Neural cell (in vitro differentiated cells): ENCODE measurements at regions not wholly inside any gene's neighbourhood (a gene's known extent, or its start where the extent isn't known, plus 50 kb on each side); places are given as distances from the start of the nearest gene placed in this dataset.

Experiments used
- H2AFZ ChIP-seq: fragments of 200-600, 300-800 bp; sonication (generic), shearing (Covaris generic); 2 replicates; pipeline ENCODE4 v1.6.0; 2014; ENCODE audit warnings: low read depth, mild to moderate bottlenecking, antibody characterized with exemption, low read length, moderate library complexity
- H3F3A ChIP-seq: fragments of 200-600 bp; shearing (Covaris generic); 2 replicates; pipeline ENCODE4 v1.6.1; 2016; ENCODE audit warnings: mild to moderate bottlenecking, moderate library complexity, mixed read lengths, antibody characterized with exemption, low read length; ENCODE audit not compliant: insufficient read depth, poor library complexity, severe bottlenecking
- H3K27ac ChIP-seq: fragments of 200-600, 300-800 bp; sonication (generic), shearing (Covaris generic); 2 replicates; pipeline ENCODE4 v1.5.1; 2014; ENCODE audit warnings: mild to moderate bottlenecking, low read length, moderate library complexity
- H3K27me3 ChIP-seq: fragments of 300-800, 200-600 bp; sonication (generic), shearing (Covaris generic); 2 replicates; pipeline ENCODE4 v1.6.0; 2014; ENCODE audit warnings: mild to moderate bottlenecking, low read depth, low read length, moderate library complexity; ENCODE audit not compliant: insufficient read depth
- H3K36me3 ChIP-seq: fragments of 300-800, 200-600 bp; sonication (generic), shearing (Covaris generic); 2 replicates; pipeline ENCODE4 v1.5.1; 2014; ENCODE audit warnings: mild to moderate bottlenecking, antibody characterized with exemption, low read length, moderate library complexity; ENCODE audit not compliant: insufficient read depth
- H3K4me2 ChIP-seq: fragments of 300-800, 200-600 bp; sonication (generic), shearing (Covaris generic); 2 replicates; pipeline ENCODE4 v1.6.0; 2014; ENCODE audit warnings: mild to moderate bottlenecking, low read length
- H3K4me3 ChIP-seq: fragments of 300-800, 200-600 bp; sonication (generic), shearing (Covaris generic); 2 replicates; pipeline ENCODE4 v1.5.1; 2014; ENCODE audit warnings: mild to moderate bottlenecking, low read length, moderate library complexity
- H3K79me2 ChIP-seq: fragments of 200-600 bp; shearing (Covaris generic); replicated peaks from 2 replicates; pipeline ENCODE4 v1.6.0; 2014; ENCODE audit warnings: mild to moderate bottlenecking, low read length, moderate library complexity; ENCODE audit not compliant: insufficient read depth
- H3K9ac ChIP-seq: fragments of 300-800, 200-600 bp; sonication (generic), shearing (Covaris generic); 2 replicates; pipeline ENCODE4 v1.6.1; 2016; ENCODE audit warnings: mild to moderate bottlenecking, low read length, mixed read lengths
- H3K9me2 ChIP-seq: fragments of 200-600 bp; shearing (Covaris generic); 2 replicates; pipeline ENCODE4 v1.6.1; 2016; ENCODE audit warnings: mild to moderate bottlenecking, low read length, mixed read lengths; ENCODE audit not compliant: insufficient read depth
- H3K9me3 ChIP-seq: fragments of 200-600, 300-800 bp; sonication (generic), shearing (Covaris generic); 2 replicates; pipeline ENCODE4 v1.6.1; 2016; ENCODE audit warnings: mild to moderate bottlenecking, mixed run types, low read length, moderate library complexity, mixed read lengths
- H4K20me1 ChIP-seq: fragments of 200-600 bp; shearing (Covaris generic); 2 replicates; pipeline ENCODE4 v1.6.1; 2016; ENCODE audit warnings: mild to moderate bottlenecking, mixed run types; ENCODE audit not compliant: insufficient read depth
- EP300 ChIP-seq: fragments of 450-650 bp; conservative IDR thresholded peaks from 2 replicates; pipeline ENCODE4 v1.6.1; 2014; ENCODE audit warnings: antibody characterized with exemption, mild to moderate bottlenecking, moderate library complexity; ENCODE audit not compliant: poor library complexity, severe bottlenecking
- EZH2 ChIP-seq: fragments of 200-600, 300-800 bp; shearing (Covaris generic), sonication (generic); IDR thresholded peaks from 2 replicates; pipeline ENCODE4 v1.6.1; 2014; ENCODE audit warnings: antibody characterized with exemption, low read length, borderline replicate concordance, mild to moderate bottlenecking; ENCODE audit not compliant: insufficient read depth, poor library complexity, severe bottlenecking
- MXI1 ChIP-seq: fragments of 450-650 bp; conservative IDR thresholded peaks from 2 replicates; pipeline ENCODE4 v1.6.1; 2014; ENCODE audit warnings: antibody characterized with exemption, mild to moderate bottlenecking; ENCODE audit not compliant: poor library complexity, severe bottlenecking
- POLR2AphosphoS5 ChIP-seq: IDR thresholded peaks from 2 replicates; pipeline ENCODE4 v1.6.1; 2012
- RAD21 ChIP-seq: fragments of 450-650 bp; conservative IDR thresholded peaks from 2 replicates; pipeline ENCODE4 v1.6.1; 2014; ENCODE audit warnings: antibody characterized with exemption, mild to moderate bottlenecking, moderate library complexity
- SMC3 ChIP-seq: fragments of 450-650 bp; conservative IDR thresholded peaks from 2 replicates; pipeline ENCODE4 v1.6.1; 2014; ENCODE audit warnings: antibody characterized with exemption, mild to moderate bottlenecking, moderate library complexity; ENCODE audit not compliant: poor library complexity
- TAF1 ChIP-seq: IDR thresholded peaks from 2 replicates; pipeline ENCODE4 v1.6.1; 2012; ENCODE audit warnings: low read depth
- TF ChIP-seq, protein P1 (sequence below): fragments of 450-650 bp; IDR thresholded peaks from 2 replicates; pipeline ENCODE4 v1.5.1; 2014; ENCODE audit warnings: antibody characterized with exemption, mild to moderate bottlenecking, moderate library complexity; ENCODE audit not compliant: poor library complexity, severe bottlenecking

- Histone ChIP-seq H4K20me1 (no peaks in the 10 kb centered on the region), H3K27me3 (no peaks in the 10 kb centered on the region), H3K4me3 (no peak overlapping the region), H3K9me3 (no peaks in the 10 kb centered on the region), H3F3A (no peaks in the 10 kb centered on the region), H3K36me3 (no peaks in the 10 kb centered on the region), H3K9me2 (no peaks in the 10 kb centered on the region), H2AFZ (no peak overlapping the region), H3K27ac (no peak overlapping the region), H3K9ac (no peak overlapping the region), H3K79me2 (no peaks in the 10 kb centered on the region), H3K4me2 (no peak overlapping the region)
- no peak for TF ChIP-seq EP300
- TF ChIP-seq, protein P1, sequence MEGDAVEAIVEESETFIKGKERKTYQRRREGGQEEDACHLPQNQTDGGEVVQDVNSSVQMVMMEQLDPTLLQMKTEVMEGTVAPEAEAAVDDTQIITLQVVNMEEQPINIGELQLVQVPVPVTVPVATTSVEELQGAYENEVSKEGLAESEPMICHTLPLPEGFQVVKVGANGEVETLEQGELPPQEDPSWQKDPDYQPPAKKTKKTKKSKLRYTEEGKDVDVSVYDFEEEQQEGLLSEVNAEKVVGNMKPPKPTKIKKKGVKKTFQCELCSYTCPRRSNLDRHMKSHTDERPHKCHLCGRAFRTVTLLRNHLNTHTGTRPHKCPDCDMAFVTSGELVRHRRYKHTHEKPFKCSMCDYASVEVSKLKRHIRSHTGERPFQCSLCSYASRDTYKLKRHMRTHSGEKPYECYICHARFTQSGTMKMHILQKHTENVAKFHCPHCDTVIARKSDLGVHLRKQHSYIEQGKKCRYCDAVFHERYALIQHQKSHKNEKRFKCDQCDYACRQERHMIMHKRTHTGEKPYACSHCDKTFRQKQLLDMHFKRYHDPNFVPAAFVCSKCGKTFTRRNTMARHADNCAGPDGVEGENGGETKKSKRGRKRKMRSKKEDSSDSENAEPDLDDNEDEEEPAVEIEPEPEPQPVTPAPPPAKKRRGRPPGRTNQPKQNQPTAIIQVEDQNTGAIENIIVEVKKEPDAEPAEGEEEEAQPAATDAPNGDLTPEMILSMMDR, result peak; percentile 85
- TF ChIP-seq RAD21, result peak; percentile 87
- TF ChIP-seq SMC3, result peak; percentile 89
Observed at GRCh38 chr13:53189162-53189561, 160.5 kb downstream of the OLFM4 start.

DNA sequence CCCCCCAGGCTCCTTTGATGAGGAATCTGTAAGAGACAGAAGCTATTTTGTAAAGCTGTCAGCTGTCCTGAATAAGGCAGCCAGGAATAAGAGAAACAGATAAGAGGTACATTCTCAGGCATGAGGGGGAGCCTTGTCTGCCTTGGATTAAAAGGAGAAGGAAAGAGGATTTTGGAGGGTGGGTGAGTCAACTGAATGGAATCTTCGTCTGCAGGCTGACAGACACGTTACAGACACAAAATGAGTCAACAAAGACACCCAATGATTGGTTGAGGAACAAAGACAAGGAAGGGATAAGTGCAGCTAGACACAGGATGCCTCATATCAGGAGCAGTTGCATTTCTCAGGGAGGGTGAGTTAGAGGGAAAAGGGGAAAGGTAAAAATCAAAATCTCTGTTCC, 162.5 kb downstream of the OLFM4 start:
- Histone ChIP-seq H3K9ac (no peak overlapping the region), H3K9me2 (no peaks in the 10 kb centered on the region), H3K27me3 (no peaks in the 10 kb centered on the region), H3K27ac (no peak overlapping the region), H4K20me1 (no peaks in the 10 kb centered on the region), H3K4me2 (no peak overlapping the region), H3F3A (no peaks in the 10 kb centered on the region), H2AFZ (no peak overlapping the region), H3K9me3 (no peaks in the 10 kb centered on the region), H3K4me3 (no peak overlapping the region), H3K79me2 (no peaks in the 10 kb centered on the region), H3K36me3 (no peaks in the 10 kb centered on the region)
- TF ChIP-seq RAD21, result no peak
- no peak for TF ChIP-seq POLR2AphosphoS5

DNA sequence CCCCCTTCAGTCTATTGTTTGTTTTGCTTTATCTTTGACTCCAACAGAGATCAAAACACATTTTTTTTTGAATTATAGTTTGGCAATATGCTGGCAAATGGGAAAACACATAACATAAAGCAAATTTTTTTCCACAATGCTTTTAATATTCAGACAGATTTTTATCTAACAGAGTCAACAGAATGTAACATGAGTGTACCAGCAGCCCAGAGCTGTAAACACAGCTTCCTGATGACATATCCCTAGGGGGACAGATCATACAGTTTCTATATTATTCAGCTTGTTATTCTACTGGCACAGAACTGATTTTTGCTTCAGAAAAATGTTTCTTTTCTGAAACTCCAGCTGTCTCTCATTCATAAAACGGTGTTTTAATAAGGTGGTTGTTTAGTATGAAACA, 168.8 kb downstream of the OLFM4 start:
- Histone ChIP-seq H3F3A (no peaks in the 10 kb centered on the region), H3K4me3 (no peak overlapping the region), H3K4me2 (no peak overlapping the region), H2AFZ (no peak overlapping the region), H3K79me2 (no peaks in the 10 kb centered on the region), H3K9me2 (no peaks in the 10 kb centered on the region), H3K36me3 (no peaks in the 10 kb centered on the region), H3K27ac (no peak overlapping the region), H3K9ac (no peak overlapping the region), H3K27me3 (peaks cover 14% of the 10 kb centered on the region), H4K20me1 (no peaks in the 10 kb centered on the region), H3K9me3 (no peaks in the 10 kb centered on the region)
- no peak for TF ChIP-seq EZH2
- TF ChIP-seq MXI1, result no peak
- TF ChIP-seq TAF1, result no peak
- TF ChIP-seq SMC3, result no peak
- TF ChIP-seq RAD21, result no peak
- no peak for TF ChIP-seq EP300

- H3F3A ChIP-seq, result no peaks in the 10 kb centered on the region
- H3K9ac ChIP-seq, result no peak overlapping the region
- no peak overlapping the region for H3K4me2 ChIP-seq
- no peaks in the 10 kb centered on the region for H4K20me1 ChIP-seq
- TF ChIP-seq, protein P1, result peak; percentile 65
- TF ChIP-seq SMC3 (peak; percentile 73), RAD21 (peak; percentile 74), TAF1 (no peak)
- no peaks in the 10 kb centered on the region for H3K79me2 ChIP-seq
- H3K27ac ChIP-seq, result peak overlapping the region; percentile 26
- H3K9me2 ChIP-seq, result no peaks in the 10 kb centered on the region
- H3K36me3 ChIP-seq, result no peaks in the 10 kb centered on the region
- H3K4me3 ChIP-seq, result peak overlapping the region; percentile 11
- H3K9me3 ChIP-seq, result no peaks in the 10 kb centered on the region
- H2AFZ ChIP-seq, result no peak overlapping the region
- peaks cover 20% of the 10 kb centered on the region for H3K27me3 ChIP-seq
Observed at GRCh38 chr13:53198017-53198416, 169.4 kb downstream of the OLFM4 start.
